LHCN-M2 (cell line): ENCODE measurements at regions not wholly inside any gene's neighbourhood (a gene's known extent, or its start where the extent isn't known, plus 50 kb on each side); places are given as distances from the start of the nearest gene placed in this dataset.

Experiments used
- DNase-seq: peaks from one replicate; pipeline ENCODE4 v3.0.0-alpha.2; 2012; ENCODE audit warnings: low read depth

DNA sequence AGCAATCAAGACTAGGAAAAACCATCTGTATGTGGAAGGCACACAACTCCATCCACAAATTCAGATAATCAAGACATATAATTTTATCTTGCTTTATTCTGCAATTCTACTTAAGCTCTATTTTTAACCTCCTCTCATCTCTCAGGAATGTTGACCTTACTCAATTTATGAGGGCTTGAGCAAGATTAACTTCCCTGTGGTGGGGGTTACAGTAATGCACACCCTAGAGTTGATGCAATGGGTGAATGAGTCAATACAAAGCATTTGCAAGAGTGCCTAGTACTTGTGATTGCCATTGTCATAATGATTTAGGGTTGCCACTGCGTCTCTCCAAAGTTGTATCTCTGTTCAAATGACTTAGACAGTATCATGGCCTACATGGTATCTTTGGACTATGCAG lies 1598.4 kb upstream of the TMEM132C start:
- DNase-seq: peak; percentile 95

DNA sequence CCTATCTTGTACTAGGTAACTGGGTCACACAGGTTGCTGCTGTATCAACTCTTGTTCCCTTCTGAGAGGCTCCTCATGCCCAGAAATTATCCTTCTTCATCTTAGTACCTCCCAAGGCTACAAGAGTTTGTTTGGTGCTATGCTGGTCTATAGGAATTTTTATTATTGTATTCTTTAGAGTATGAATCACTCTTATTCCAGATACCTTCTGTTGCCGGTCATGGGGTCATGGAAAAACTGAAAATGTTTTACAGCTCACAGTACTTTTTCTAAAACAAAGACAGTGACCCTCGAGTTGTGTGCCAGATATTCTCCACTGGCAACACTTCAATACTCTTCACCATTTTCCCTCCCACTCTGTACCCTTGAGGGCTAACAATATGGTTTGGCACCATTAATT lies 1598.0 kb upstream of the TMEM132C start:
- peak; percentile 83 for DNase-seq

DNA sequence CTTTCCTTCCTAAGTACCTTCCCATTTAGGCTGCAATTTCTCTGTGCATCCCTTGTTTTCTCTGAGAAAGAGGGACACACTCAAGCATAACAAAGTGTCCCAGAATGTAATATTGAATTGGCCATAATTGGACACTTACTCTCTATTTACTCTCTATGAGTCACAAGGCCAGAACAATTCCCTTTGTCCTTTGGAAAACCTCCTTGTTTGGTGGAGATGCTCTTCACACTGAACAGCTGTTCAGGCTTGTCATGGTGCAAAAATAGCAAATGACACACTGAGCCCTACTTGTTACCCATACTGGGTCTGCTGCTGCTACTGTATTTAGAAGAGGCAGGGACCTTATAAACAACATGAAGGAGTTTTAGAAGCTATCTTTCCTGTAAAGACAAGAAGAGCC lies 1590.5 kb upstream of the TMEM132C start:
- DNase-seq: peak; percentile 92

GRCh38 chr12:126681676-126682075 lies 1585.3 kb upstream of the TMEM132C start:
- peak; percentile 31 for DNase-seq

DNA sequence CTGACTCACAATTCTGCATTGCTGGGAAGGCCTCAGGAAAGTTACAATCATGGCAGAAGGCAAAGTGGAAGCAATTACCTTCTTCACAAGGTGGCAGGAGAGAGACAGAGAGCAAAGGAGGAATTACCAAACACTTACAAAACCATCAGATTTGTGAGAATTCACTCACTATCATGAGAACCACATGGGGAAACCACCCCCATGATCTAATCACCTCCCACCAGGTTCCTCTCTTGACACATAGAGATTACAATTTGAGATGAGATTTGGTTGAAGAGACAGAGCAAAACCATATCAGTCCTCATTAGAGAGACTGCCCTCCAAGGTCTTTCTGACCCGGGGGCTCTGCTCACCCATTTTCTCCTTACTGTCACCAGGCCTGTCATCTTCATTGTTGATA lies 1582.3 kb upstream of the TMEM132C start:
- no peak for DNase-seq

DNA sequence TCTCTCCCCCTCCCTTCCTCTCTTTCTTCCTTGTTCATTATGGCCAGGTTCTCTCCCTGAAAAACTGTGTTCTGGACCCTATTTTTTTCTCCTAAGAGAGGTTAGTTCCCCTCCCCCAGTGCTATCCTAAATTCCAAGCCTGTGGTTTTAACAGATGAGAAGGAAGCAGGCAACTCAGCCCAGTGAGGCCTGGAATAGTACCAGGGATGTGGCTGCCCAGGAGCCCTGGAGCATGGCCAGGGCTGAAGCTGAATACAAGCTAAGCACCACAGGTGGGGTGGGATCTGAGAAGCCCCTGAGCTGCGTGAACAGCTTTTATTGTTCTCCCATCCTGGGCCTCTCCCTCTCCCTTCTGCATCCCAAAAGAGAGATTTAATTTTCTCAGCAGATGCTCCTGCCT lies 1581.3 kb upstream of the TMEM132C start:
- no peak for DNase-seq

- DNase-seq: no peak
These were observed 1578.4 kb upstream of the TMEM132C start for GRCh38 chr12:126688556-126688955.

- peak; percentile 5 for DNase-seq
These were observed 1566.9 kb upstream of the TMEM132C start for GRCh38 chr12:126700096-126700495.

- no peak for DNase-seq
These were observed 1562.4 kb upstream of the TMEM132C start for GRCh38 chr12:126704609-126705008.

DNA sequence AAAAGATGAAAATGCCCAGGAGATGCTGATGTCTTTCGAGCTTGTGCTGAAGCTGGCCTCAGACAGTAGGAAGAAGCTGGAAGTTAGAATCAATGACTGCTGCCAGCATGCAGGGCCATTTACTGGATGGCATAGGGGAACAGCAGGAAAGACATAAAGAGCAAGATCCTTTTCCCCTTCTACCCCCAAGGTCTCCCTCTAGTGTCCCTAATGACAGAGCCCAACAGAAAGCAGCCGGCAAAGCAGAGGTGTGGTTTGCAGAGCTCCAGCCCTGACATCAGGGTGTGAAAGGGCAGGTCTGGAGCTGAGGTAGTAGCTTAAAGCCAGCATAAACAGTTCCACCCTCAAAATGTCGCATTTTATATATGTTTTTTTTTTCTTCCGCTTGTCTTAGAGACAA lies 1560.7 kb upstream of the TMEM132C start:
- no peak for DNase-seq

DNA sequence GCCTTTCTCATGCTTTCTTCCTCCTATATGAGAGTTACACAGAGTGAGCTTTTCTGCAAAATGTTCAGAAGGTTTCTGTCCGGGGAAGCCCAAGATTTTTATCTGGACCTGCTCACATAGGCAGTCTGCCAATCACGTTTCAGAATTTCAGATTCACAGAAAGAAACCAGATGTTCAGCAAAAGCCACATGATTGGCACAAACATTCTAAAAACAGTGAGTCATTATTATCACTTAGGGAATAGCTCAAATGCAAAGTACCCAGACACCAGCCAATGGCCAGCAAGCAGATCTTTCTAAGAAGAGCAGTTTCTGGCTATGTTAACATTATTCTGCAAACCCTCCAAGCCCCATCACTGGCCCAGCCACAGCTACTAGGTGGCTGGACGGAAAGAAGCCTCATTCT lies 1558.5 kb upstream of the TMEM132C start:
- DNase-seq: peak; percentile 77

GRCh38 chr12:126718365-126718764 lies 1548.6 kb upstream of the TMEM132C start:
- DNase-seq: no peak

DNA sequence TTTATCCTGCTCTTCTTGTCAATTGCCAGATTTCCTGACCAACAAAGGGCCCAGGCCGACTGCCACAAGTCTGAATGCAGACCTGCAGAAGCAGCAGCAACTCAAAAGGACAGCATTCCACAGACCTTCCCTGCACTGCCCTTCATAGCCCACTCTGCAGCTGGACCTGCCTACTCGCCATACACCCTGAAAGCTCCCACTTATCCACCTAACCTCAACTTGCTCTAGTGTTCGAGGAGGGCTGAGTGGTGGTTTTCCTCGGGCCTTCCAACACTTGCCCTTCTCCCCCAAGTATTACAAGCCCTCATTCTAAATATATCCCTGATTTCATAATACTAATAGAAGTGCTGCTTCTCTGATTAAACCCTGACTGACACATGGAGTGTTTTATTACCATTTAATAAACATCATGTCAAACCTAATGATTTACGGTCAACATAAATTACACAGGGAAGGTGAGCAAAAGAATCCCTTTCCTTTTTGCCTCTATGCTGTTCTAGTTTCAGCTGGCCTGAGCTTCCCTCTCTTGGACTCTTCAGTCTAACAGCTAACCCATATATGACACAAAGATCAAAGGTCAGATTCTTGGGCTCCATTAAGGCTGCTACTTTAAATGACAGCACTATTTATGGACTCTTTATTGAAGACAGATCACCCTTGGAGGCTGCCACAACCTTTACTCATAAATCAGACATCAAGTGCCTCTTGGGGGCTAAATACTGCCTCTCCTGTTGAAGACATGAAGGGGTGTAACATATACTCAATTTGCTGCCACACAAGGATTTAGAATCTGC lies 1546.9 kb upstream of the TMEM132C start:
- no peak for DNase-seq

- no peak for DNase-seq
These were observed 1540.3 kb upstream of the TMEM132C start for GRCh38 chr12:126726481-126727217.

DNA sequence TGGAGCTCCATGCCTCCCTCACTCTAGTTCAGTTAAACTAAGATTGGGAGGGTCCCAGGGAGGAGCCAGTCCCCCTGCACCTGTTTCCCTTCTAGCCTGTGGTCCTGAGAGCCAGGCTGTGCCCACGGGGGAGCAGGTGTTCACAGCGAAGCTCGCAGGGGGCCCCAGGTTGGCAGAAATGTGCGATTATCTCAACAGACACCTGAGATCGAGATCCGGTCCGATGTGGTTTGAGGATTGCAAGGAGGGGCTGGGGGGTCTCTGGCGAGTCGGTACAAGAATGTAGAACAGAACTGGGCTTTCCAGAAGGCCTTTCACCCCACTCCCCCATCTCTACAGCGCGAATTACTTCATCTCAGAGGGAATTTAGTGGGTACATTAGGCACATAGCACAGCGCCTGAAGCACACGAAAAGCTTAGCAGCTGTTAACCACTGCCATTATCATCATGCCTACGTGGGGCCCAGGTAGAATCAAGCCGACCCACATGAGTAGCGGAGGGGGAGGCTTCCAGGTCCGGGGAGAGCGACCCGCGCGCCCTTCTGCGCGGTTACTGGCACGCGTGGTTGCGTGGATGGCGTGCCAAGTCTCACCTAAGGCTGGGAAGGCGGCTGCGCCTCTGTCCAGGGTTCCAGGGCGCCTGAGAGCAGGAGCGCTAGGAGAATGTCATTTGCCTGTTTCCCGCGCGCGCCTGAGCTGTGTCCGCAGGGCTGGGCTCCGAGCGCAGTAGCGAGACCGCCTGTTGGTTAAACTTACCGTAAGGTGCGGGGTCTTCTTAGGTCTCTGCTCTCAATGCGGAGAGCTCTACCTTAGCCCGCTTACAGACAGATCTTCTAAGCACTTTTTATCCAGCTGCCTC lies 1539.5 kb upstream of the TMEM132C start:
- no peak for DNase-seq

DNA sequence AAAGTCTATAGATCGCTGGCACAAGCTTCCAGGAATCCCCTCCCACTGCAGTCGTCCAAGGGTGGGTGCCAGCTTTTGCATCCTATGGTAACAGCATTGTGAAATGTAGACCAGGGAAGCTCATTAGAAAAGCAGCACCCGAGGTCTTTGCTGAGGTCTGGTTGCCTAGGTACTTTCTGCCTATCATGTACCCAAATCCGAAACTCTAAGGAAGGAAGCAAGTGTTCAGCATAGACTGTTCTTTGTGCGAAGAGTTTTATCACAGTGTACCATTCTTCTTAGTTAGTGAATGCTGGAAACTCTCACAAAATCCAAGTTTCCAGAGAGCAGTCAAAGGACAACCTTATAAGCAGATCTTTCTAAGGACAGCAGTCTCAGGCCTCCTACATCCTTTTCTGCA lies 1532.7 kb upstream of the TMEM132C start:
- DNase-seq: no peak

- no peak for DNase-seq
These were observed 1532.3 kb upstream of the TMEM132C start for GRCh38 chr12:126734710-126735109.

DNA sequence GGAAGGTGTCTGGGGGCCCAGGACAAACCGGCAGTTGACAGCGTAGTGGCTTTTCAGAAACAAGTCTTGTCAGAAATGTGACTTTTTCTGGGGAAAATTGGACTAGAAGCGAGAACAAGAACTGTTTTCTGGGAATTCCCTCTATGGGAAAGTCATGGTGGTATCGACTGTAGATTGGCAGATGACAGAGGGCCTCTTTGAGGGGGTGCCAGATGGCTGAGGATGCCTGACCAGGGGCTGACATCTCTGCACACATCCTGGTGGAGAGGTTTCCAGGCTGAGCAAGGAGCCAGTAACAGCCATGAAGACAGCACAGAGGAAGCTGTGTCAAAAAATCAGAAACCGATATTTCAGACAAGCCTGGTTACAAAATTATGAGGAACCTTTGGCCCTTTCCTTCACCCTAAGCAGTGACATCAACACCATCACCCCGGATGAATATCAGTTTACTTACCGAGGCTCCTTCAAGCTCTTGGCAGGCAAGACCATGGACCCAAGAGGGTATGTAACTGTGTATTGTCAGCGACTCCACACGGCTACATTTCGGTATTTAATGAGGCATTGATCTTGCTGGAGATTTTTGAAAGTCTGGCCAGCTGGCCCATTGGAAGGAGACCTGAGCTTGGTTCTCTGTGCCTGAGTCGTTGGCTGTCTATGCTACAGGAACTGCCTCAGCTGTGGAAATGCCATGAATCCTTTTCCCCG lies 1525.3 kb upstream of the TMEM132C start:
- no peak for DNase-seq

DNA sequence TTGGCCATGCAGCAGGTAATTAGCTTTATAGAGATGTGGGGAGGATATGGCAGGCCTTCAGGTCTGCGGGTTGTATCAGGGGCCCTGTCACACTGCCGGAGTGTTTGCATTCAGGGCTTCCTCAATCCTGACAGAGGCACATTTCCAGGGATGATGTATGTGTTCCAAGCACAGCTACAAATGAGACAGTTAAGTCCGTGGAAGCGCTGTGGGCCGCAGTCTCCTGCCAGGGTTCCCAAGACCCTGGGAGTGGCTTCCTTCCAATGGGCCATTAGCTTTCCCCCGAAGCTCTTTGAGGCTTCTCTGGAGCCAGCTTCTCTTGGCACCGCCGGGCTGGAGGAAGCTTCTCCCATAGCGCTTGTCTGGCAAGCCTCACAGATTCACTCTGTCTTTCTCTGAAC lies 1524.7 kb upstream of the TMEM132C start:
- no peak for DNase-seq

DNA sequence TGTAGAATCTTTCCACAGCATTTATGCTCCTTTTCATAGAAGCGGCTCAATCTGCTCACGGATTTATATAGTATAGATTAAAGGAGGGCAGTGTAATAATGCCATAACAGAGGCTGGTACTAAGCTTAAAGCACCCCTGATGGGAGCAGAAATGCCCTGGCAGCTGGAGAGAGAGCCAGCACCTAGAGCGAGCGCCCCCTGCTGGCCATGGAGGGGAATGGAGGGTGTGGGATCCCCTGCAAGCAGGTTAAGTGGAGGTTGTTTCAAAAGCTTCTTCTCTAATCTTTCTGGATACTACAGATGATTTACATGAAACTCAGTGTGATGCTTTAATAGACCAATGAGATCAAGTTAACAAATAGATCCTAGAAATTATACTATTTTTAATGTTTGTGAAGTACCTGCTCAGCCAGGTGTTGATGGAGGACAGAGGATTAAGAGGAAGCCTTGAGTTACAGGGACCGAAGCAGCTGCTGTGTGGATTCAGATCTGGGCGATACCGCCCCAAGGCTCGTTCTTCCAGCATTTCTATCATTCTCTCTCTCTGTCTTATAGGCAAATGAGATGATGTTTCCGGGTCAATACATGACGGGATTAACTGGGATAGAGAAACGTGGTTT lies 1519.3 kb upstream of the TMEM132C start:
- peak; percentile 31 for DNase-seq

DNA sequence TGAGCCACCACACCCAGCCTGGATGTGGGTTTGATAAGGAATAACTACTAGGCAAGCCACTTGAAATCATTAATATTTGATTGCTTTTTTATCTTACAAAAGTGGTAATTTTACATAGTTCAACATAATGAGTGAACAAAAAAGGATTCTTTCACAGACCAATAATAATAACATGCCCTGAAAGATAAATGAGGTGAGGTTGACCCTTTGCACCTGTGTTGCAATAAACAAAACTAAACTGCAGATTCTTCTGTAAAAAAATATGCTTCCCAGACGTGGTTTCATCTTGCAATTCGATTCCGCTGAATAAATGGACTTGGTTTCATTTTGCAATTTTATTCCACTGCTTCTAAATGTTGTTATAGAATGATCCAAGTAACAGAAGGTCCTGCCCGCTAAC lies 1514.9 kb upstream of the TMEM132C start:
- DNase-seq: no peak
